GM18858 (cell line): ENCODE measurements at regions not wholly inside any gene's neighbourhood (a gene's known extent, or its start where the extent isn't known, plus 50 kb on each side); places are given as distances from the start of the nearest gene placed in this dataset.

Source experiments
- ATAC-seq: cut with Tn5 transposase; IDR thresholded peaks from one replicate; pipeline ENCODE4 v1.9.1; 2021; ENCODE audit not compliant: unreplicated experiment

GRCh38 chr10:117427356-117427755 is 52.1 kb upstream of the PDZD8 start:
- no peak for ATAC-seq

- ATAC-seq = peak; percentile 71
Measured at GRCh38 chr10:117425974-117426566, 50.8 kb upstream of the PDZD8 start.

- no peak for ATAC-seq
Measured at GRCh38 chr10:117424883-117425649, 49.8 kb upstream of the PDZD8 start.
